Peyer's patch (tissue), 4 donors: ENCODE measurements at regions not wholly inside any gene's neighbourhood (a gene's known extent, or its start where the extent isn't known, plus 50 kb on each side); places are given as distances from the start of the nearest gene placed in this dataset.
A peak's percentile ranks its signal among the peaks of the same experiment; 100 is the strongest.

ENCODE experiments used
- DNase-seq, 3 donors: peaks; one replicate each; pipeline ENCODE4 v3.0.0-alpha.2; 2017 to 2019
- H3K27ac ChIP-seq, 4 donors: fragments of 200-600 bp; sonication (generic); one replicate each; pipeline ENCODE4 v1.5.1; 2016 to 2019
- H3K27me3 ChIP-seq, 2 donors: fragments of 200-600 bp; sonication (generic); one replicate each; pipeline ENCODE4 v1.5.1; 2019
- H3K36me3 ChIP-seq, 3 donors: fragments of 200-600 bp; sonication (generic); one replicate each; pipeline ENCODE4 v1.5.1; 2016 to 2019
- H3K4me1 ChIP-seq, 4 donors: fragments of 200-600 bp; sonication (generic); one replicate each; pipeline ENCODE4 v1.5.1; 2016 to 2019
- H3K4me3 ChIP-seq, 4 donors: fragments of 200-600 bp; sonication (generic); 1 replicate in 3 of 4; 2 replicates in 1 of 4; pipeline ENCODE4 v1.5.1; 2016 to 2019; ENCODE audit warnings: mild to moderate bottlenecking in 1 of 4
- H3K9me3 ChIP-seq, 4 donors: fragments of 200-600 bp; sonication (generic); one replicate each; pipeline ENCODE4 v1.5.1; 2016 to 2019; ENCODE audit warnings: mild to moderate bottlenecking in 1 of 4
- POLR2A ChIP-seq, 2 donors: fragments of 450-650 bp; IDR thresholded peaks; one replicate each; pipeline ENCODE4 v1.5.1; 2017; ENCODE audit warnings: antibody characterized with exemption in 2 of 2, mild to moderate bottlenecking in 2 of 2, moderate library complexity in 2 of 2
- TF ChIP-seq, protein P1 (sequence below), 6 experiments: fragments of 450-650 bp in 4 of 6; fragments of 200-600 bp in 2 of 6; sonication (generic) in 1 of 6; IDR thresholded peaks; one replicate each; pipeline ENCODE4 v1.5.1; 2017 to 2019; ENCODE audit warnings: antibody characterized with exemption in 6 of 6, mild to moderate bottlenecking in 3 of 6, moderate library complexity in 1 of 6

DNA sequence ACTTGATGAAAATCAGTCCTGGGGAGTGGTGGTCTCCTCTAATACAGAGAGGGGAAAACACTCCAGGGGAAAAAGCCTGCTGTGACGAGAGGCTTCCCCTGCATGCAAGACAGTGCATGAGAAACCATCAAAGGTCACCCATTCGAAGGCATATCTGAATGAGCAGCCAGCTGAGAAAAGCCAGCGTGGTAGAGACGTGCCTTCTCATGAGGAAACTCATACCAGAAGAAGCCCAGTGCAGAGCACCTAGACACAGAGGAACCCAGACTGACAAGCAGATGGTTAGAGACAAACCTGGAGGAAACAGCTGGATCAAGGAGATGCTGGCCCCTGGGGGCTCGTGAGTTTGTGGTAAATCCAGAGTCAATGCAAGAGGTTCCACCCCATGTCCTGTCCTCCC is 534.8 kb downstream of the BRD1 start:
- DNase-seq, result peak in 1 of 3 donors; percentile 18
- TF ChIP-seq POLR2A (IDR thresholded peaks at IDR 0.05), result no peak
- TF ChIP-seq, protein P1, sequence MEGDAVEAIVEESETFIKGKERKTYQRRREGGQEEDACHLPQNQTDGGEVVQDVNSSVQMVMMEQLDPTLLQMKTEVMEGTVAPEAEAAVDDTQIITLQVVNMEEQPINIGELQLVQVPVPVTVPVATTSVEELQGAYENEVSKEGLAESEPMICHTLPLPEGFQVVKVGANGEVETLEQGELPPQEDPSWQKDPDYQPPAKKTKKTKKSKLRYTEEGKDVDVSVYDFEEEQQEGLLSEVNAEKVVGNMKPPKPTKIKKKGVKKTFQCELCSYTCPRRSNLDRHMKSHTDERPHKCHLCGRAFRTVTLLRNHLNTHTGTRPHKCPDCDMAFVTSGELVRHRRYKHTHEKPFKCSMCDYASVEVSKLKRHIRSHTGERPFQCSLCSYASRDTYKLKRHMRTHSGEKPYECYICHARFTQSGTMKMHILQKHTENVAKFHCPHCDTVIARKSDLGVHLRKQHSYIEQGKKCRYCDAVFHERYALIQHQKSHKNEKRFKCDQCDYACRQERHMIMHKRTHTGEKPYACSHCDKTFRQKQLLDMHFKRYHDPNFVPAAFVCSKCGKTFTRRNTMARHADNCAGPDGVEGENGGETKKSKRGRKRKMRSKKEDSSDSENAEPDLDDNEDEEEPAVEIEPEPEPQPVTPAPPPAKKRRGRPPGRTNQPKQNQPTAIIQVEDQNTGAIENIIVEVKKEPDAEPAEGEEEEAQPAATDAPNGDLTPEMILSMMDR (IDR thresholded peaks at IDR 0.05), result no peak
- Histone ChIP-seq H3K4me3 (no peak overlapping the region), H3K27me3 (no peaks in the 10 kb centered on the region), H3K4me1 (no peaks in the 10 kb centered on the region), H3K36me3 (no peaks in the 10 kb centered on the region), H3K9me3 (no peaks in the 10 kb centered on the region), H3K27ac (no peak overlapping the region)

DNA sequence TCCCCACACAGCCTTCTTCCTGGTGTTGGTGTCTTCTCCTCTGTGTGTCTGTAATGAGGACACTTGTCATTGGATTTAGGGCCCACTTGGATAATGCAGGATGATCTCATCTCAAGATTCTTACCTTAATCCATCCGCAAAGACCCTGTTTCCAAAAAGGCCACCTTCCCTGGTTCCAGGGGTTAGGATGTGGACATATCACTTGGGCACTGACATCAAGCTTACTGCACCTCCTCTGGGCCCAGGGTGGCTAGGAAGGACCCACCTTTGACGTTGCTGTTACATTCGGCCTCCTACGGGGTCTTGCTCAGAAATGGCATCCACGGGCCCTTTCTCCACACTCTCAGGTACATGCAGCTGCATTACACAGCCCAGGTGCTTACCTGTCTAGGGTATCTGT is 535.9 kb downstream of the BRD1 start:
- Histone ChIP-seq H3K27ac (no peak overlapping the region), H3K27me3 (no peaks in the 10 kb centered on the region), H3K4me3 (no peak overlapping the region), H3K4me1 (no peaks in the 10 kb centered on the region), H3K36me3 (no peaks in the 10 kb centered on the region), H3K9me3 (no peaks in the 10 kb centered on the region)
- TF ChIP-seq, protein P1 (IDR thresholded peaks at IDR 0.05), result no peak
- TF ChIP-seq POLR2A (IDR thresholded peaks at IDR 0.05), result no peak
- peak in 1 of 3 donors; percentile 24 for DNase-seq

DNA sequence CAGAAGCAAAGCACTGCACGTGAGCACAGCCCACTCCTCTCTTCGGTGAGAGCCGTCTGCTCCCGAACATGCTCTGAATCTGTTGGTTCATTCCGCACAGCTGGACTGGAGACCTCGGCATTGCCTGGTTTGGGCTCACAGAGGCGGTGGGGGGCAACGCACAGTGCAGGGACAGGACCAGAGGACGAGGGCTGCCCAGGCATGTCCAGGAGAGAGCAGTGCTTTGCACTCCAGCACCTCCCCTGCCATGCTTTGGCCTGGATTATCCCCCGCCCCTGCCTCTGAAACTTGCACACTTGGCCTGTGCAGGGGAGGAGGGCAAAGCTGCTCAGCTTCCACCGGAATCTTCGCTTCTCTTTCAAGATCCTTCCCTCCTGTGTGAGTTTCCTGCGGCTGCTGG is 536.5 kb downstream of the BRD1 start:
- no peaks in the 10 kb centered on the region for H3K27me3 ChIP-seq

DNA sequence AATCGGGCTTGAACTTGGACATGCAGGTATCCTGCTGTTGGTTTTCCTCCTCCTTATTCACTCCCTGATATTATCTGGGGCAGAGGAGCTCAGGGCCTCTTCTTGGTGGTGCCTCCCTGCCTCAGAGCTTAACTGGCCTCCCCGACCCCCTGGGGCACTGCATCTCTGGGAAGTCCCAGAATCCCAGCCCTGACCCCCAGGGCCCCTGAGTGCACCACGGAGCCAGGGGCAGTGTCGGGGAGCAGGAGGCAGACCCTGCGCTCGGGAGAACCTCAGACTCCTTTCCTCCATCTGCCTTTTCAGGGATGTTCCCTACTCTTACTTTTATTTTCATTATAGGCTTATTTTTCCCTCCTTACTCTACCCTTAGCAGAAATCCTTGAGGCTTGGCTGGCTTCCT is 537.0 kb downstream of the BRD1 start:
- Histone ChIP-seq H3K9me3 (no peaks in the 10 kb centered on the region), H3K27me3 (no peaks in the 10 kb centered on the region), H3K36me3 (no peaks in the 10 kb centered on the region), H3K4me3 (no peak overlapping the region), H3K27ac (no peak overlapping the region), H3K4me1 (no peaks in the 10 kb centered on the region)
- peak in 1 of 3 donors; percentile 11 for DNase-seq
- no peak for TF ChIP-seq POLR2A (IDR thresholded peaks at IDR 0.05)
- TF ChIP-seq, protein P1 (IDR thresholded peaks at IDR 0.05), result no peak

More for the DNA sequence above, 536.5 kb downstream of the BRD1 start:
- DNase-seq, result peak in 1 of 3 donors; percentile 14
- H3K27ac ChIP-seq, result no peak overlapping the region
- no peak overlapping the region for H3K4me3 ChIP-seq
- no peaks in the 10 kb centered on the region for H3K36me3 ChIP-seq
- no peaks in the 10 kb centered on the region for H3K4me1 ChIP-seq
- TF ChIP-seq, protein P1 (IDR thresholded peaks at IDR 0.05), result no peak
- TF ChIP-seq POLR2A (IDR thresholded peaks at IDR 0.05), result no peak
- H3K9me3 ChIP-seq, result no peaks in the 10 kb centered on the region

DNA sequence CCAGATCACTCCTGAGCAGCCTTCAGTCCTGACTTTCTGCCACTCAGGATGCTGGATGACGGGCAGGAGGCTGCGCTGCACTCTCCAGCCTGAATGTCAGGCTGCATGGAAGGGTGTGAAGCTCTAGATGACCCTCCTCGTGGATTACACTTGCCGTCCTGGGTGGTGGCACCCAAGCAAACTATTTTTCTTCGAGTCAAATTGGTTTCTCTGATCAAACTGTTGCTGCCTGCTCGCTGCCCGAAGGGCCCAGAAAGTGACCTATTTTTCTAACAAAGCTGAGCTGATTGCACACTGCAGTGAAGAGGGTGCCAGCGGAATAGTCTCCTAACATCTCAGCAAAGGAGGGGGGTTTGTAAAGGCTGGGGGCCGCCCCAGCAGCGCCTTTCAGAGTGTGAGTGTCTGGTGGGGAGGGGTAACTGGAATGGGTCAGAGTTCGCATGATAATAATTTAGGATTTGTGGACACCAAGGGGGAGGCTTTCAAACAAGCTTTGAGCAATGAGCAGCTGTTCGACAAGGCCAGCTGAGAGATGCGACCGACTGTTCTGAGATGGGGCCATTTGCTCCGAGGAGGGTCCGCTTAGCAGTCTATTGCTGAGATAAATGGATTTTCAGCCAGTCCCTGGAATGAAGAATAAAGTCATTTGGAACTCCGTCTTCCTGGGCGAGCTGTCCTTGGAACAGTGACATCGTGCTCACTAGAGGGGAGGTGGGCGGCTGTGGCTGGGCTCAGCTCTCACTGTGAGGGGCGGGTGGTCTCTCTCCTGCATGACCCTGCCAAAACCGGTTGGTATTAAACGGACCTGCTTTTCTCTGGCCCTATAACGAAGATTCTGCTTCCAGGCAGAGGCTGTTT is 537.6 kb downstream of the BRD1 start:
- Histone ChIP-seq H3K27me3 (no peaks in the 10 kb centered on the region), H3K36me3 (no peaks in the 10 kb centered on the region), H3K27ac (no peak overlapping the region), H3K4me3 (no peak overlapping the region), H3K4me1 (no peaks in the 10 kb centered on the region), H3K9me3 (no peaks in the 10 kb centered on the region)
- TF ChIP-seq, protein P1 (IDR thresholded peaks at IDR 0.05), result no peak
- no peak for TF ChIP-seq POLR2A (IDR thresholded peaks at IDR 0.05)
- DNase-seq, result peak in 1 of 3 donors; percentile 21
